Stimulated activated CD8-positive, alpha-beta memory T cell treated with anti-CD3 and anti-CD28 coated beads, Interleukin-15, amount 100 ng/mL, for 1 hour (primary cell): ENCODE measurements at regions not wholly inside any gene's neighbourhood (a gene's known extent, or its start where the extent isn't known, plus 50 kb on each side); places are given as distances from the start of the nearest gene placed in this dataset.
A peak's percentile ranks its signal among the peaks of the same experiment; 100 is the strongest.

Experiments used
- DNase-seq: peaks from one replicate; pipeline ENCODE4 v3.0.0-alpha.2; 2020; ENCODE audit warnings: low read depth

GRCh38 chr20:60903325-60903971, 348.6 kb upstream of the CDH4 start:
- DNase-seq: no peak

- no peak for DNase-seq
Measured at GRCh38 chr20:60904730-60905129, 347.3 kb upstream of the CDH4 start.

- no peak for DNase-seq
Measured at GRCh38 chr20:60905919-60906318, 346.1 kb upstream of the CDH4 start.

GRCh38 chr20:60906555-60906954, 345.5 kb upstream of the CDH4 start:
- no peak for DNase-seq

- DNase-seq: no peak
Measured at GRCh38 chr20:60913298-60913697, 338.8 kb upstream of the CDH4 start.

- DNase-seq: peak; percentile 10
Measured at GRCh38 chr20:60921022-60921622, 330.9 kb upstream of the CDH4 start.

- no peak for DNase-seq
Measured at GRCh38 chr20:60926831-60927230, 325.2 kb upstream of the CDH4 start.

- DNase-seq: no peak
Measured at GRCh38 chr20:60928341-60928740, 323.7 kb upstream of the CDH4 start.

GRCh38 chr20:60930023-60930790, 321.9 kb upstream of the CDH4 start:
- DNase-seq: no peak

GRCh38 chr20:60931696-60932095, 320.4 kb upstream of the CDH4 start:
- no peak for DNase-seq

- no peak for DNase-seq
Measured at GRCh38 chr20:60934724-60935123, 317.3 kb upstream of the CDH4 start.

GRCh38 chr20:60935971-60936370, 316.1 kb upstream of the CDH4 start:
- no peak for DNase-seq

GRCh38 chr20:60937585-60937984, 314.5 kb upstream of the CDH4 start:
- DNase-seq: no peak

- DNase-seq: no peak
Measured at GRCh38 chr20:60941379-60941778, 310.7 kb upstream of the CDH4 start.

GRCh38 chr20:60947819-60948218, 304.2 kb upstream of the CDH4 start:
- no peak for DNase-seq

GRCh38 chr20:60948224-60948623, 303.8 kb upstream of the CDH4 start:
- no peak for DNase-seq

- no peak for DNase-seq
Measured at GRCh38 chr20:60950561-60950960, 301.5 kb upstream of the CDH4 start.

- DNase-seq: no peak
Measured at GRCh38 chr20:60950974-60951373, 301.1 kb upstream of the CDH4 start.

- no peak for DNase-seq
Measured at GRCh38 chr20:60952861-60953260, 299.2 kb upstream of the CDH4 start.

GRCh38 chr20:60953321-60953720, 298.7 kb upstream of the CDH4 start:
- DNase-seq: no peak

- DNase-seq: no peak
Measured at GRCh38 chr20:60955706-60956105, 296.4 kb upstream of the CDH4 start.

GRCh38 chr20:60956194-60956593, 295.9 kb upstream of the CDH4 start:
- DNase-seq: no peak

- DNase-seq: no peak
Measured at GRCh38 chr20:60957621-60958020, 294.4 kb upstream of the CDH4 start.
